ENCODE measurements at regions not wholly inside any gene's neighbourhood (a gene's known extent, or its start where the extent isn't known, plus 50 kb on each side); places are given as distances from the start of the nearest gene placed in this dataset.

DNA sequence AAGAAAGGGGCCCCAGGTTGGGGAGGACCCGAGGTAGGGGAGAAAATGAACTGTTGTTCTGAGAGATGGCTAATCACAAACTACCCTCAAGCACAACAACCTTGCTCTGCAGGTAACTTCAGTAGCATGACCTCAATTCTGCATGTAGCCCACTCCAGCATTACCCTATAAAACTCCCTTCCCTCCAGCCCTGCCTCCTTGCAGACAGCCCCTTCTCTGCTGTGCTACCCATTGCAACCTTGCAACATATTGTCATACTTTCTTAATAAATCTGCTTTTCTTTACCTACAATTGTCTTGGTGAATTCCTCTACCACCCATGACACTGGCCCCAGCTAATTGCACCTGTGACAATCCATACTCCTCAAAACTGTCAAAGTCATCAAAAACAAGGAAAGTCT, 428.9 kb downstream of the MATN1 start:
- TF ChIP-seq CTCF (IDR thresholded peaks at IDR 0.05), result no peak
- Histone ChIP-seq H3K27me3 (no peaks in the 10 kb centered on the region), H3K9me3 (no peaks in the 10 kb centered on the region), H3K4me1 (no peaks in the 10 kb centered on the region), H3K4me3 (no peak overlapping the region), H3K27ac (no peak overlapping the region), H3K36me3 (no peaks in the 10 kb centered on the region)
- intact Hi-C loops (cut with DNase I), result no loop called here
- no peak for DNase-seq (ENCODE audit: low spot score in 2 of 2)

DNA sequence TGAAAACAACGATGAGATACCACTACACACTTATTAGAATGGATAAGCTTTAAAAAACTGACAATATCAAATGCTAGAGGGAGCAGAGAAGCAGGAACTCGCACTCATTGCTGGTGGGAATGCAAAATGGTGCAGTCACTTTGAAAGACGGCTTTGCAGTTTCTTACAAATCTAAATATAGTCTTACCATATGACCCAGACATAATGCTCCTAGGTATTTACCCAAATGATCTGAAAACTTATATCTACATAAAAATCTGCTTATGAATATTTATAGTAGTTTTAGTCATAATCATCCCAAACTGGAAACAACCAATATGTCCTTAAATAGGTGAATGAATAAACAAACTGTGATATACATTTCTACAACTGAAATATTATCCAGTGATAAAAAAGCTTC, 430.9 kb downstream of the MATN1 start:
- H3K27me3 ChIP-seq, result no peaks in the 10 kb centered on the region
- intact Hi-C loops (cut with DNase I), result no loop called here
- no peaks in the 10 kb centered on the region for H3K4me1 ChIP-seq
- DNase-seq (ENCODE audit: low spot score in 2 of 2), result no peak
- no peak overlapping the region for H3K4me3 ChIP-seq
- H3K9me3 ChIP-seq, result no peaks in the 10 kb centered on the region
- no peak overlapping the region for H3K27ac ChIP-seq
- TF ChIP-seq CTCF (IDR thresholded peaks at IDR 0.05), result no peak
- H3K36me3 ChIP-seq, result no peaks in the 10 kb centered on the region

DNA sequence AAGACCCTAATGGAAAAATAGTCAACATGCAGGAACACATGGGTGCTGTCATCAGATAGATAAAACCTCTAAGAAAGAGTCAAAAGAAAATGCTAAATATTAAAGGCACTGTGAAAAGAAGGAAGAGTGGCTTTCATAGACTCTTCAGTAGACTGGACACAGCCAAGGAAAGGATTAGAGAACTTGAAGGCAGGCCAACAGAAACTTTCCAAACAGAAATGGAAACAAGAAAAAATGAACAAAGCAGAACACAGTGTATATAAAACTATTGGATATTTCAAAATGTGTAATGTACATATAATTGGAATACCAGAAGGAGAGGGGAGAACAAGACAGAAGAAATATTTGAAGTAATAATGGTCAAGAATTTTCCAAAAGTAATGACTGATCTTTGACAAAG, 431.9 kb downstream of the MATN1 start:
- Histone ChIP-seq H3K9me3 (no peaks in the 10 kb centered on the region), H3K4me3 (no peak overlapping the region), H3K4me1 (no peaks in the 10 kb centered on the region), H3K27ac (no peak overlapping the region), H3K36me3 (no peaks in the 10 kb centered on the region), H3K27me3 (no peaks in the 10 kb centered on the region)
- no peak for DNase-seq (ENCODE audit: low spot score in 2 of 2)
- TF ChIP-seq CTCF (IDR thresholded peaks at IDR 0.05), result no peak
- intact Hi-C loops (cut with DNase I), result no loop called here

GRCh38 chr1:30290581-30290980, 432.8 kb downstream of the MATN1 start:
- no peaks in the 10 kb centered on the region for H3K9me3 ChIP-seq
- no peak overlapping the region for H3K27ac ChIP-seq
- TF ChIP-seq CTCF (IDR thresholded peaks at IDR 0.05), result no peak
- H3K4me3 ChIP-seq, result no peak overlapping the region
- no peaks in the 10 kb centered on the region for H3K27me3 ChIP-seq
- no peaks in the 10 kb centered on the region for H3K4me1 ChIP-seq
- DNase-seq (ENCODE audit: low spot score in 2 of 2), result no peak
- no peaks in the 10 kb centered on the region for H3K36me3 ChIP-seq
- intact Hi-C loops (cut with DNase I), result no loop called here

GRCh38 chr1:30287976-30288375, 435.4 kb downstream of the MATN1 start:
- TF ChIP-seq CTCF (IDR thresholded peaks at IDR 0.05), result no peak
- Histone ChIP-seq H3K9me3 (no peaks in the 10 kb centered on the region), H3K36me3 (no peaks in the 10 kb centered on the region), H3K27me3 (no peaks in the 10 kb centered on the region), H3K27ac (no peak overlapping the region), H3K4me1 (no peaks in the 10 kb centered on the region), H3K4me3 (no peak overlapping the region)
- intact Hi-C loops (cut with DNase I), result no loop called here
- DNase-seq (ENCODE audit: low spot score in 2 of 2), result no peak
